ENCODE measurements at regions not wholly inside any gene's neighbourhood (a gene's known extent, or its start where the extent isn't known, plus 50 kb on each side); places are given as distances from the start of the nearest gene placed in this dataset.
A peak's percentile ranks its signal among the peaks of the same experiment; 100 is the strongest.

DNA sequence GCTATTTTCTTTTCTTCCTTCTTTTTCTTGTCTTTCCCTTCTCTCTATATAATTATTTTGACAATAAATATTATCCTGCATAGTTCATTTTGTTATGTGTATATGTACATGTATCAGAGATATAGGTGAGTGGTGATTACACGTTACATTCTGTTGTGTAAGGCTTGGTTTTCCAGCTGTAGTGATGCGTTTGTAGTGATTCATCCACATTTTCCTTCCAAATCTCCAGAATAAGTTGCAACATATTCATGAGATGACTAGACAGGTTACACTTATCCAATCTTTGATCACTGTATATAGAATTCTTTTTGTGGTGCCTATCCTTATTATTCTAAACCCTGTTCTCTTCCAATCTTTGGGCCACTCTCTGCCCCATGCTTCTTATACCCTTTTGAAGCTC is 540.2 kb downstream of the GBA3 start:
- Histone ChIP-seq H3K27me3 (no peaks in the 10 kb centered on the region), H3K4me3 (no peak overlapping the region), H3K36me3 (no peaks in the 10 kb centered on the region), H3K9me3 (no peaks in the 10 kb centered on the region), H3K4me1 (no peaks in the 10 kb centered on the region), H3K27ac (no peak overlapping the region)
- DNase-seq (no peak), ATAC-seq (no peak)
- TF ChIP-seq CTCF (IDR thresholded peaks at IDR 0.05), result no peak
- intact Hi-C loops (cut with DNase I), result no loop called here

DNA sequence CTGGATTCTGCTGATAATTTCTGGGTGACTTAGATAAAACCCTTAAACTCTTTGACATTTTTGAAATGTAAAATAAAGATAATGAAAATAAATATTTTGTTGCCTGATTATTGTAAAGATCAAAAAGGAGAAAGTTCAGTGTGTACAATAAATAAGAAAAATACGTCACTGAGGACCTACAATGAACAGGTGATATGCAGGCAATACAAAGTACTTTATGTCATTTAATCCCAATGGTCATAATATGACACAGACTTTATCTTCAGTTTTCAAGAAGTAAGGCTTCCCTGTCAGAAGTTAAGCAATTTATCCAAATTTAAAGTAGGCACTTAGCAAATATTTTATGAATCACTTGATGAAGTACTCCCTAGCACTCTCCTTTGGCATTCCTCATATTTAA is 532.8 kb downstream of the GBA3 start:
- Histone ChIP-seq H3K36me3 (no peaks in the 10 kb centered on the region), H3K4me1 (no peaks in the 10 kb centered on the region), H3K9me3 (no peaks in the 10 kb centered on the region), H3K27ac (no peak overlapping the region), H3K27me3 (no peaks in the 10 kb centered on the region), H3K4me3 (no peak overlapping the region)
- no peak for TF ChIP-seq CTCF (IDR thresholded peaks at IDR 0.05)
- ATAC-seq (peak; percentile 39), DNase-seq (no peak)
- intact Hi-C loops (cut with DNase I), result no loop called here

GRCh38 chr4:23224684-23225420 is 532.1 kb downstream of the GBA3 start:
- intact Hi-C loops (cut with DNase I), result no loop called here
- H3K27me3 ChIP-seq, result no peaks in the 10 kb centered on the region
- ATAC-seq (no peak), DNase-seq (no peak)
- H3K4me1 ChIP-seq, result no peaks in the 10 kb centered on the region
- H3K9me3 ChIP-seq, result no peaks in the 10 kb centered on the region
- TF ChIP-seq CTCF (IDR thresholded peaks at IDR 0.05), result no peak
- no peak overlapping the region for H3K4me3 ChIP-seq
- H3K36me3 ChIP-seq, result no peaks in the 10 kb centered on the region
- no peak overlapping the region for H3K27ac ChIP-seq

DNA sequence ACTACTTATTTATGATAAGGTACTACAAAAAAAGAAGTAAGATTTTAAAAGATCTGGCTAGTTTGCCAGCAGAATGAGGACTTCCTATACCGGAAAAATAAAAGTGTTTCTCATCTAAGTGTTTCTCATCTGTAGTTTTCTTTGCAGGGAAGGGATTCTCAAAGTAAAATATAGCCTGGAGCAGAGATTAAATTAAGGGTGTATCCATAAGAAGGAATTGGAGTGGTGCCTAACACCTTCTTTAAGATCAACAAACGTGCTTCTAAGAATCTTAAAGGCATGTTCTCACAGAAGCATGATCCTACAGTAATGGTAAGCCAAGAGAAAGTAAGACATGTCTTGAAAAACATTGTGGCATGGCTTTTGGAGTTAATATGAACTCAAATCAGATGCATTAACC is 528.2 kb downstream of the GBA3 start:
- no peaks in the 10 kb centered on the region for H3K9me3 ChIP-seq
- no peak overlapping the region for H3K27ac ChIP-seq
- H3K4me1 ChIP-seq, result no peaks in the 10 kb centered on the region
- TF ChIP-seq CTCF (IDR thresholded peaks at IDR 0.05), result no peak
- H3K27me3 ChIP-seq, result no peaks in the 10 kb centered on the region
- no peak overlapping the region for H3K4me3 ChIP-seq
- no peaks in the 10 kb centered on the region for H3K36me3 ChIP-seq
- no peak for DNase-seq
- ATAC-seq, result no peak
- intact Hi-C loops (cut with DNase I), result no loop called here

DNA sequence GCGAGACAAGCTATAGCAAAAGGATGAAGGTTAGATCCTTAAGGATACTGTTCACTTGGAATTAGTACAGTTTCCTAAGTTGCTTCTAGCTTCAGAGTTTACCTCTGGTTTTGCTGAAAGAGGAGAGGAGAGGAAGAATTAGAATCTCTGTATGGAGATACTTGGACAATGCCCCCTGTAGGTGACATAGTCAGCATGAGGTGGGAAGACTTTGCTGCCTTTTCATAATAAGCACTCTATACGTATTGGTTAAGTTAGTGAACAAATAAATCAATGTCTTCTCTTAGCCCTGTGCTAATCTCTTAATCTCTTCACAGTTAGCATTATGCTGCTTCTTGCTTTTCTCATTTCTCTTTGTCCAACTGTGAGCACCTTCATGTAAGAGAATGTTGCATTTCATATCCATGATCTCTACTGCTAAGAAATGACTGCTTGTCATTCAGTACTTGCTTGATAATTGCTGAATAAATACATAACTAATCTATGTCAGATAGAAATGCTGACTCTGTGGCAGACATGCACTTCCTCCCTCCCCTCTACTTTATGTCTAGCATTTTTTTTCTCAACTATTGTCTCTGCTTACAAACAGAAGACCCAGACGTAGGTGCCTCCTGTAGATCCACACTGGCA is 527.2 kb downstream of the GBA3 start:
- Histone ChIP-seq H3K27me3 (no peaks in the 10 kb centered on the region), H3K27ac (no peak overlapping the region), H3K4me3 (no peak overlapping the region), H3K4me1 (no peaks in the 10 kb centered on the region), H3K9me3 (no peaks in the 10 kb centered on the region), H3K36me3 (no peaks in the 10 kb centered on the region)
- no peak for TF ChIP-seq CTCF (IDR thresholded peaks at IDR 0.05)
- intact Hi-C loops (cut with DNase I), result no loop called here
- ATAC-seq (no peak), DNase-seq (no peak)
